ENCODE measurements at regions not wholly inside any gene's neighbourhood (a gene's known extent, or its start where the extent isn't known, plus 50 kb on each side); places are given as distances from the start of the nearest gene placed in this dataset.

DNA sequence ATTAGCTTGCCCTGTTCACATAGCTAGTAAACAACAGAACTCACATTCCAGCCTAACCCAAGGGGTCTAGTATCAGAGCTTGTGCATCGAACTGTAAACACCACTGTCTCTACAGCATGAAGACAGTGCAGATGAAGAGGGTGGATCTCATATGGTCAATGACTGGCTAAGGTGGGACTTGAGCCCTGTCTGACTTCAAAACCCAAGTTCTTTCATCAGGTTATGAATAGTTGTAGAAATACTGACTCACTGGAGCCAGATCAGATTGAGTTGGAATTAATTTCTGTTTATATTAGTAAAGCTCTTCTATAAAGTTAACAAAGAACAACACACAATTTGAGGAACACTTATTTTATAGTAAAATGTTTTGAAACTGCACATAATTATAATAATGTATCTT lies 161.7 kb upstream of the ARHGAP20 start:
- TF ChIP-seq YY1 (IDR thresholded peaks at IDR 0.05), result no peak
- TF ChIP-seq, protein P1, sequence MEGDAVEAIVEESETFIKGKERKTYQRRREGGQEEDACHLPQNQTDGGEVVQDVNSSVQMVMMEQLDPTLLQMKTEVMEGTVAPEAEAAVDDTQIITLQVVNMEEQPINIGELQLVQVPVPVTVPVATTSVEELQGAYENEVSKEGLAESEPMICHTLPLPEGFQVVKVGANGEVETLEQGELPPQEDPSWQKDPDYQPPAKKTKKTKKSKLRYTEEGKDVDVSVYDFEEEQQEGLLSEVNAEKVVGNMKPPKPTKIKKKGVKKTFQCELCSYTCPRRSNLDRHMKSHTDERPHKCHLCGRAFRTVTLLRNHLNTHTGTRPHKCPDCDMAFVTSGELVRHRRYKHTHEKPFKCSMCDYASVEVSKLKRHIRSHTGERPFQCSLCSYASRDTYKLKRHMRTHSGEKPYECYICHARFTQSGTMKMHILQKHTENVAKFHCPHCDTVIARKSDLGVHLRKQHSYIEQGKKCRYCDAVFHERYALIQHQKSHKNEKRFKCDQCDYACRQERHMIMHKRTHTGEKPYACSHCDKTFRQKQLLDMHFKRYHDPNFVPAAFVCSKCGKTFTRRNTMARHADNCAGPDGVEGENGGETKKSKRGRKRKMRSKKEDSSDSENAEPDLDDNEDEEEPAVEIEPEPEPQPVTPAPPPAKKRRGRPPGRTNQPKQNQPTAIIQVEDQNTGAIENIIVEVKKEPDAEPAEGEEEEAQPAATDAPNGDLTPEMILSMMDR (IDR thresholded peaks at IDR 0.05; ENCODE audit: low read depth, low read length, missing input control), result no peak
